ENCODE measurements at regions not wholly inside any gene's neighbourhood (a gene's known extent, or its start where the extent isn't known, plus 50 kb on each side); places are given as distances from the start of the nearest gene placed in this dataset.

- no peak for TF ChIP-seq EZH2 (IDR thresholded peaks at IDR 0.05; ENCODE audit: borderline replicate concordance, insufficient read depth, low read length, poor library complexity, severe bottlenecking)
- TF ChIP-seq, protein P1, sequence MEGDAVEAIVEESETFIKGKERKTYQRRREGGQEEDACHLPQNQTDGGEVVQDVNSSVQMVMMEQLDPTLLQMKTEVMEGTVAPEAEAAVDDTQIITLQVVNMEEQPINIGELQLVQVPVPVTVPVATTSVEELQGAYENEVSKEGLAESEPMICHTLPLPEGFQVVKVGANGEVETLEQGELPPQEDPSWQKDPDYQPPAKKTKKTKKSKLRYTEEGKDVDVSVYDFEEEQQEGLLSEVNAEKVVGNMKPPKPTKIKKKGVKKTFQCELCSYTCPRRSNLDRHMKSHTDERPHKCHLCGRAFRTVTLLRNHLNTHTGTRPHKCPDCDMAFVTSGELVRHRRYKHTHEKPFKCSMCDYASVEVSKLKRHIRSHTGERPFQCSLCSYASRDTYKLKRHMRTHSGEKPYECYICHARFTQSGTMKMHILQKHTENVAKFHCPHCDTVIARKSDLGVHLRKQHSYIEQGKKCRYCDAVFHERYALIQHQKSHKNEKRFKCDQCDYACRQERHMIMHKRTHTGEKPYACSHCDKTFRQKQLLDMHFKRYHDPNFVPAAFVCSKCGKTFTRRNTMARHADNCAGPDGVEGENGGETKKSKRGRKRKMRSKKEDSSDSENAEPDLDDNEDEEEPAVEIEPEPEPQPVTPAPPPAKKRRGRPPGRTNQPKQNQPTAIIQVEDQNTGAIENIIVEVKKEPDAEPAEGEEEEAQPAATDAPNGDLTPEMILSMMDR (IDR thresholded peaks at IDR 0.05; ENCODE audit: poor library complexity, severe bottlenecking): no peak
- no peak for TF ChIP-seq SMC3 (conservative IDR thresholded peaks at IDR 0.05; ENCODE audit: poor library complexity)
- no peak for TF ChIP-seq POLR2AphosphoS5 (IDR thresholded peaks at IDR 0.05)
These were observed 76.3 kb upstream of the SEC11C start for GRCh38 chr18:59063300-59063906.

All from neural cell (in vitro differentiated cells).